ENCODE measurements at regions not wholly inside any gene's neighbourhood (a gene's known extent, or its start where the extent isn't known, plus 50 kb on each side); places are given as distances from the start of the nearest gene placed in this dataset.

GRCh38 chr10:124186956-124187355, 93.6 kb upstream of the CHST15 start:
- H3K4me3 ChIP-seq (ENCODE audit: low read length), result no peak overlapping the region
- H3K27ac Mint-ChIP-seq, result no peak overlapping the region
- H3K9me3 ChIP-seq (ENCODE audit: control insufficient read depth, insufficient read depth, low read length), result no peaks in the 10 kb centered on the region
- no peaks in the 10 kb centered on the region for H3K4me1 ChIP-seq (ENCODE audit: control insufficient read depth, insufficient read depth, low read length)
- H3K4me3 Mint-ChIP-seq, result no peak overlapping the region
- H3K36me3 Mint-ChIP-seq, result no peaks in the 10 kb centered on the region
- H3K36me3 ChIP-seq (ENCODE audit: control insufficient read depth, insufficient read depth, low read length), result no peaks in the 10 kb centered on the region
- intact Hi-C loops (cut with micrococcal nuclease), result no loop called here
- DNase-seq (no peak), ATAC-seq (no peak)
- H3K4me1 Mint-ChIP-seq, result no peaks in the 10 kb centered on the region
- peaks cover 20 to 25% of the 10 kb centered on the region in 2 donors for H3K27me3 Mint-ChIP-seq (ENCODE audit: low read depth in 2 of 2)
- no peak overlapping the region for H3K27ac ChIP-seq (ENCODE audit: low read length)
- no peaks in the 10 kb centered on the region for H3K27me3 ChIP-seq (ENCODE audit: control insufficient read depth, insufficient read depth, low read length)
- H3K9me3 Mint-ChIP-seq, result no peaks in the 10 kb centered on the region
- TF ChIP-seq, protein P1, sequence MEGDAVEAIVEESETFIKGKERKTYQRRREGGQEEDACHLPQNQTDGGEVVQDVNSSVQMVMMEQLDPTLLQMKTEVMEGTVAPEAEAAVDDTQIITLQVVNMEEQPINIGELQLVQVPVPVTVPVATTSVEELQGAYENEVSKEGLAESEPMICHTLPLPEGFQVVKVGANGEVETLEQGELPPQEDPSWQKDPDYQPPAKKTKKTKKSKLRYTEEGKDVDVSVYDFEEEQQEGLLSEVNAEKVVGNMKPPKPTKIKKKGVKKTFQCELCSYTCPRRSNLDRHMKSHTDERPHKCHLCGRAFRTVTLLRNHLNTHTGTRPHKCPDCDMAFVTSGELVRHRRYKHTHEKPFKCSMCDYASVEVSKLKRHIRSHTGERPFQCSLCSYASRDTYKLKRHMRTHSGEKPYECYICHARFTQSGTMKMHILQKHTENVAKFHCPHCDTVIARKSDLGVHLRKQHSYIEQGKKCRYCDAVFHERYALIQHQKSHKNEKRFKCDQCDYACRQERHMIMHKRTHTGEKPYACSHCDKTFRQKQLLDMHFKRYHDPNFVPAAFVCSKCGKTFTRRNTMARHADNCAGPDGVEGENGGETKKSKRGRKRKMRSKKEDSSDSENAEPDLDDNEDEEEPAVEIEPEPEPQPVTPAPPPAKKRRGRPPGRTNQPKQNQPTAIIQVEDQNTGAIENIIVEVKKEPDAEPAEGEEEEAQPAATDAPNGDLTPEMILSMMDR (IDR thresholded peaks at IDR 0.05), result no peak
- WGBS (ENCODE audit: insufficient coverage), result 92% methylated on average over 7 of the region's 7 CpGs

GRCh38 chr10:124185084-124185483, 91.7 kb upstream of the CHST15 start:
- H3K9me3 ChIP-seq (ENCODE audit: control insufficient read depth, insufficient read depth, low read length), result no peaks in the 10 kb centered on the region
- H3K4me3 ChIP-seq (ENCODE audit: low read length), result no peak overlapping the region
- 88% methylated on average over 8 of the region's 8 CpGs for WGBS (ENCODE audit: insufficient coverage)
- DNase-seq (no peak), ATAC-seq (no peak)
- no peak overlapping the region for H3K4me3 Mint-ChIP-seq
- H3K27ac ChIP-seq (ENCODE audit: low read length), result no peak overlapping the region
- no peaks in the 10 kb centered on the region for H3K36me3 Mint-ChIP-seq
- no peaks in the 10 kb centered on the region for H3K4me1 Mint-ChIP-seq
- intact Hi-C loops (cut with micrococcal nuclease), result no loop called here
- peaks cover 4 to 11% of the 10 kb centered on the region in 2 donors for H3K27me3 Mint-ChIP-seq (ENCODE audit: low read depth in 2 of 2)
- H3K27ac Mint-ChIP-seq, result no peak overlapping the region
- H3K27me3 ChIP-seq (ENCODE audit: control insufficient read depth, insufficient read depth, low read length), result no peaks in the 10 kb centered on the region
- no peaks in the 10 kb centered on the region for H3K4me1 ChIP-seq (ENCODE audit: control insufficient read depth, insufficient read depth, low read length)
- TF ChIP-seq, protein P1 (IDR thresholded peaks at IDR 0.05), result no peak
- H3K36me3 ChIP-seq (ENCODE audit: control insufficient read depth, insufficient read depth, low read length), result no peaks in the 10 kb centered on the region
- H3K9me3 Mint-ChIP-seq, result no peaks in the 10 kb centered on the region

DNA sequence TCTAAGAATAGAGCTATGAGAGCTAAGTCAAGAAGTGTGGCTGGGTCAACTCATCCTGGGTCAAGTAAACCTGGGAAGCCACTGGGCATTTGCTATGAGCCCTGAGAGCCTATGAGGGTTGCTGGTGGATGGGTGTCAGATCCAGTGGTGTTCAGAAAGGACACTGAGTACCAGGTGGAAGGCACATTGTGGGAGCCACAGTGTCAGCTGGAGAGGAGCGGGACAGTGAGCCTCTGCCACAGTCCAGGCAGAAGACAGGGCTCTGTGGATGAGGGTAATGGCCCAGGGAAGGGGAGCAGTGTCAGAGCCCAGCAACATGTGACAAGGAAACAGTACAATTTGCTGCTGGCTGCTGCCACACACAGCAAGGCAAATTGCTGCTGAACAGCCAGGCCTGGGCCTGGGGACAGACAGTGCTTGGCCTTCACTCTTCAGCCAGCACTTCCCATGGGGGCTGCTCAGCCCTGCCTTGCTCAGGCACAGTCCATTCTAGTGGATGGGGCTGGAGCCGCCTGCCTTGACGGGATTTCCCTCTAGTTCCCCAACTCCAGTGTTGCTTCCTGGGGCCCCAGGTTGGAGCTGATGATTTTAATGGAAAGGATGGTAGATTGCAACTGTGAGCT, 90.9 kb upstream of the CHST15 start:
- Mint-ChIP-seq H3K36me3 (no peaks in the 10 kb centered on the region), H3K4me1 (no peaks in the 10 kb centered on the region), H3K27me3 (ENCODE audit: low read depth in 2 of 2) (peaks cover 0 to 6% of the 10 kb centered on the region in 2 donors), H3K9me3 (no peaks in the 10 kb centered on the region), H3K27ac (no peak overlapping the region), H3K4me3 (no peak overlapping the region)
- ATAC-seq, result no peak
- TF ChIP-seq, protein P1 (IDR thresholded peaks at IDR 0.05), result no peak
- intact Hi-C loops (cut with micrococcal nuclease), result no loop called here
- Histone ChIP-seq H3K4me1 (ENCODE audit: control insufficient read depth, insufficient read depth, low read length) (no peaks in the 10 kb centered on the region), H3K4me3 (ENCODE audit: low read length) (no peak overlapping the region), H3K9me3 (ENCODE audit: control insufficient read depth, insufficient read depth, low read length) (no peaks in the 10 kb centered on the region), H3K36me3 (ENCODE audit: control insufficient read depth, insufficient read depth, low read length) (no peaks in the 10 kb centered on the region), H3K27me3 (ENCODE audit: control insufficient read depth, insufficient read depth, low read length) (no peaks in the 10 kb centered on the region), H3K27ac (ENCODE audit: low read length) (no peak overlapping the region)
- WGBS (ENCODE audit: insufficient coverage), result 95% methylated on average over 3 of the region's 3 CpGs
- no peak for DNase-seq

DNA sequence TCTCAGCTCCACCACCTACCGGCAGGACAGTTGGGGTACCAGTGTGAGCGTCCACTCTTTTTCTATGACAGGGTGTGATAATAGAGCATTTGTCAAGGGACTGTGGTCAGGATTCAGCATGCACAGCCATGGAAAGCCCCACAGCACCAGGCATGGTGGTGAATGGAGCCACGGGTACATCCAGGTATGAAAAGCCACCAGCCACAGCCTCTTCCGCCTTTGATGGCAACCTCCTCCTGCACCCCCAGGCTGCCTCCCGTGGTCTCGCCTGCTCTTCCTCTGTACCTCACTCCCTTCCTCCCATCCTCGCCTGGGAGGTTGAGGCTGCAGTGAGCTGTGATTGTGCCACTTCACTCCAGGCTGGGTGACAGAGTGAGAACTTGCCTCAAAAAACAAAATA, 90.2 kb upstream of the CHST15 start:
- ATAC-seq, result no peak
- no peaks in the 10 kb centered on the region for H3K4me1 Mint-ChIP-seq
- H3K27ac ChIP-seq (ENCODE audit: low read length), result no peak overlapping the region
- H3K4me1 ChIP-seq (ENCODE audit: control insufficient read depth, insufficient read depth, low read length), result no peaks in the 10 kb centered on the region
- H3K4me3 Mint-ChIP-seq, result no peak overlapping the region
- no peak overlapping the region for H3K27ac Mint-ChIP-seq
- no peaks in the 10 kb centered on the region for H3K36me3 ChIP-seq (ENCODE audit: control insufficient read depth, insufficient read depth, low read length)
- intact Hi-C loops (cut with micrococcal nuclease), result no loop called here
- H3K27me3 Mint-ChIP-seq (ENCODE audit: low read depth in 2 of 2), result peaks cover 0 to 3% of the 10 kb centered on the region in 2 donors
- TF ChIP-seq, protein P1 (IDR thresholded peaks at IDR 0.05), result no peak
- H3K4me3 ChIP-seq (ENCODE audit: low read length), result no peak overlapping the region
- WGBS (ENCODE audit: insufficient coverage), result 63% methylated on average over 7 of the region's 7 CpGs
- DNase-seq, result no peak
- no peaks in the 10 kb centered on the region for H3K9me3 Mint-ChIP-seq
- no peaks in the 10 kb centered on the region for H3K27me3 ChIP-seq (ENCODE audit: control insufficient read depth, insufficient read depth, low read length)
- no peaks in the 10 kb centered on the region for H3K36me3 Mint-ChIP-seq
- no peaks in the 10 kb centered on the region for H3K9me3 ChIP-seq (ENCODE audit: control insufficient read depth, insufficient read depth, low read length)
